HL-60/S4 (cell line): ENCODE measurements at regions not wholly inside any gene's neighbourhood (a gene's known extent, or its start where the extent isn't known, plus 50 kb on each side); places are given as distances from the start of the nearest gene placed in this dataset.
"Not testable (repeated sequence)": the region's sequence is repeated elsewhere in the genome, so short reads cannot be mapped to it uniquely, and the experiment has no call there.

ENCODE experiments used
- in situ Hi-C: fragments of 300-500 bp; cut with MboI; formaldehyde crosslinking; loops from 2 replicates; pipeline ENCODE4 v1.14.3; 2022; ENCODE audit warnings: low sequenced_read_pairs

GRCh38 chr15:69552057-69552815 lies 99.6 kb downstream of the RPLP1 start:
- in situ Hi-C loops = no loop called here

GRCh38 chr15:69553686-69554085 lies 101.1 kb downstream of the RPLP1 start:
- in situ Hi-C loops = no loop called here

GRCh38 chr15:69554279-69554961 lies 101.8 kb downstream of the RPLP1 start:
- in situ Hi-C loops = no loop called here

- in situ Hi-C loops = no loop called here
Observed at GRCh38 chr15:69555080-69555479, 102.5 kb downstream of the RPLP1 start.

GRCh38 chr15:69556344-69556743 lies 103.7 kb downstream of the RPLP1 start:
- in situ Hi-C loops = no loop called here

- in situ Hi-C loops = no loop called here
Observed at GRCh38 chr15:69557020-69557706, 104.5 kb downstream of the RPLP1 start.

- in situ Hi-C loops = no loop called here
Observed at GRCh38 chr15:69557707-69558409, 105.2 kb downstream of the RPLP1 start.

GRCh38 chr15:69559440-69560190 lies 107.0 kb downstream of the RPLP1 start:
- in situ Hi-C loops = no loop called here

GRCh38 chr15:69561071-69561784 lies 108.6 kb downstream of the RPLP1 start:
- in situ Hi-C loops = no loop called here

- in situ Hi-C loops = no loop called here
Observed at GRCh38 chr15:69562116-69562515, 109.5 kb downstream of the RPLP1 start.

- in situ Hi-C loops = no loop called here
Observed at GRCh38 chr15:69562564-69562963, 109.9 kb downstream of the RPLP1 start.

GRCh38 chr15:69565066-69565655 lies 112.5 kb downstream of the RPLP1 start:
- in situ Hi-C loops = no loop called here

- in situ Hi-C loops = not testable (repeated sequence)
Observed at GRCh38 chr15:69567238-69567760, 114.7 kb downstream of the RPLP1 start.

- in situ Hi-C loops = no loop called here
Observed at GRCh38 chr15:69568173-69569009, 115.8 kb downstream of the RPLP1 start.

- in situ Hi-C loops = loop anchor here (10.0 kb wide), 1 partner anchor 914 kb away; no protein-coding TSS in a partner anchor
Observed at GRCh38 chr15:69570454-69570853, 117.8 kb downstream of the RPLP1 start.

GRCh38 chr15:69570997-69571396 lies 118.4 kb downstream of the RPLP1 start:
- in situ Hi-C loops = loop anchor here (10.0 kb wide), 1 partner anchor 914 kb away; no protein-coding TSS in a partner anchor

- in situ Hi-C loops = loop anchor here (10.0 kb wide), 1 partner anchor 912 kb away; no protein-coding TSS in a partner anchor
Observed at GRCh38 chr15:69573278-69573677, 120.7 kb downstream of the RPLP1 start.
